Stomach (tissue), 8 donors: ENCODE measurements at regions not wholly inside any gene's neighbourhood (a gene's known extent, or its start where the extent isn't known, plus 50 kb on each side); places are given as distances from the start of the nearest gene placed in this dataset.

Experiments used
- DNase-seq, 2 donors: peaks; one replicate each; pipeline versions ENCODE4 v3.0.0 to v3.0.0-alpha.2; 2013 to 2019
- H3K27ac ChIP-seq, 5 donors: fragments of 200-600 bp in 4 of 5; sonication (generic) in 4 of 5; one replicate each; pipeline ENCODE4 v1.5.1; 2013 to 2019; ENCODE audit warnings: mild to moderate bottlenecking in 1 of 5, moderate library complexity in 1 of 5
- H3K27me3 ChIP-seq, 3 donors: fragments of 200-600 bp; sonication (generic); one replicate each; pipeline ENCODE4 v1.5.1; 2017 to 2019; ENCODE audit warnings: mixed run types in 1 of 3
- H3K36me3 ChIP-seq, 4 donors: fragments of 200-600 bp; sonication (generic); 1 replicate in 3 of 4; 2 replicates in 1 of 4; pipeline ENCODE4 v1.5.1; 2016 to 2019
- H3K4me1 ChIP-seq, 4 donors: fragments of 200-600 bp; sonication (generic); one replicate each; pipeline ENCODE4 v1.5.1; 2016 to 2019
- H3K4me3 ChIP-seq, 4 donors: fragments of 200-600 bp; sonication (generic) in 3 of 4; one replicate each; pipeline ENCODE4 v1.5.1; 2016 to 2019; ENCODE audit warnings: mild to moderate bottlenecking in 1 of 4
- H3K9me3 ChIP-seq, 4 donors: fragments of 200-600 bp; sonication (generic); one replicate each; pipeline ENCODE4 v1.5.1; 2016 to 2019
- EP300 ChIP-seq: sonication (generic); formaldehyde crosslinking; IDR thresholded peaks from one replicate; pipeline ENCODE4 v1.6.1; 2017; ENCODE audit warnings: antibody characterized with exemption
- POLR2A ChIP-seq, 4 donors: fragments of 450-650 bp; IDR thresholded peaks; one replicate each; pipeline ENCODE4 v1.6.1; 2016; ENCODE audit warnings: antibody characterized with exemption in 4 of 4, control low read depth in 2 of 4, mild to moderate bottlenecking in 1 of 4, moderate library complexity in 1 of 4
- POLR2AphosphoS5 ChIP-seq, 3 donors: sonication (generic); formaldehyde crosslinking; IDR thresholded peaks; one replicate each; pipeline ENCODE4 v1.6.1; 2016; ENCODE audit warnings: antibody characterized with exemption in 3 of 3
- WGBS, 5 donors: extraction: QIAGEN DNeasy Blood & Tissue Kit in 3 of 5; methylation state at CpG; one replicate each; pipeline versions ENCODE4 v1.1.5 to v1.1.7; 2013 to 2018; 5-methylcytosine and 5-hydroxymethylcytosine counted together
- intact Hi-C: fragments of 100-400 bp; cut with DNase I; formaldehyde crosslinking; loops from one replicate; pipeline ENCODE4 v1.15.1; 2023; ENCODE audit warnings: low total_unique reads
- TF ChIP-seq, protein P1 (sequence below), 7 experiments: fragments of 450-650 bp in 4 of 7; fragments of 200-600 bp in 3 of 7; sonication (generic) in 3 of 7; IDR thresholded peaks; one replicate each; pipeline ENCODE4 v1.5.1; 2016 to 2019; ENCODE audit warnings: antibody characterized with exemption in 7 of 7, control low read depth in 2 of 7, mild to moderate bottlenecking in 1 of 7
- donor health status: healthy with polysubstance abuse.
- donor health status: Bipolar disorder and iron deficiency.
- donor health status: healthy.

DNA sequence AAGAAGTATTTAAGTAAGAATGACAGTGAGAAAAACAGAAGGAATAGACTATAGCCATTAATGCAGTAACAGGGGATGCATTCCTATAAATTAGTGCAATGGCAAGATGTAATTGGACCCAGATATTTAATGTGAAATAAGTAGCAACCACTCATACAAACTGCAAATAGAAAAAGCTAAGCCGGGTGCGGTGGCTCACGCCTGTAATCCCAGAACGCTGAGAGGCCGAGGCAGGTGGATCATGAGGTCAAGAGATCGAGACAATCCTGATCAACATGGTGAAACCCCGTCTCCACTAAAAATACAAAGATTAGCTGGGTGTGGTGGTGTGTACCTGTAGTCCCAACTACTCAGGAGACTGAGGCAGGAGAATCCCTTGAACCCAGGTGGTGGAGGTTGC is 845.8 kb downstream of the PDHA2 start:
- TF ChIP-seq POLR2AphosphoS5 (IDR thresholded peaks at IDR 0.05): no peak
- no peak for TF ChIP-seq POLR2A (IDR thresholded peaks at IDR 0.05)
- TF ChIP-seq, protein P1, sequence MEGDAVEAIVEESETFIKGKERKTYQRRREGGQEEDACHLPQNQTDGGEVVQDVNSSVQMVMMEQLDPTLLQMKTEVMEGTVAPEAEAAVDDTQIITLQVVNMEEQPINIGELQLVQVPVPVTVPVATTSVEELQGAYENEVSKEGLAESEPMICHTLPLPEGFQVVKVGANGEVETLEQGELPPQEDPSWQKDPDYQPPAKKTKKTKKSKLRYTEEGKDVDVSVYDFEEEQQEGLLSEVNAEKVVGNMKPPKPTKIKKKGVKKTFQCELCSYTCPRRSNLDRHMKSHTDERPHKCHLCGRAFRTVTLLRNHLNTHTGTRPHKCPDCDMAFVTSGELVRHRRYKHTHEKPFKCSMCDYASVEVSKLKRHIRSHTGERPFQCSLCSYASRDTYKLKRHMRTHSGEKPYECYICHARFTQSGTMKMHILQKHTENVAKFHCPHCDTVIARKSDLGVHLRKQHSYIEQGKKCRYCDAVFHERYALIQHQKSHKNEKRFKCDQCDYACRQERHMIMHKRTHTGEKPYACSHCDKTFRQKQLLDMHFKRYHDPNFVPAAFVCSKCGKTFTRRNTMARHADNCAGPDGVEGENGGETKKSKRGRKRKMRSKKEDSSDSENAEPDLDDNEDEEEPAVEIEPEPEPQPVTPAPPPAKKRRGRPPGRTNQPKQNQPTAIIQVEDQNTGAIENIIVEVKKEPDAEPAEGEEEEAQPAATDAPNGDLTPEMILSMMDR (IDR thresholded peaks at IDR 0.05): no peak
- no peak for TF ChIP-seq EP300
- Histone ChIP-seq H3K27ac (no peak overlapping the region), H3K9me3 (no peaks in the 10 kb centered on the region), H3K4me3 (no peak overlapping the region), H3K4me1 (no peaks in the 10 kb centered on the region), H3K27me3 (no peaks in the 10 kb centered on the region), H3K36me3 (no peaks in the 10 kb centered on the region)
- no peak for DNase-seq
- 91 to 96% (median 94%) methylated on average over 7 of the region's 7 CpGs for WGBS, 5 donors
- intact Hi-C loops: no loop called here

- TF ChIP-seq, protein P1 (IDR thresholded peaks at IDR 0.05): no peak
- TF ChIP-seq POLR2AphosphoS5 (IDR thresholded peaks at IDR 0.05) (no peak), EP300 (no peak), POLR2A (IDR thresholded peaks at IDR 0.05) (no peak)
- H3K27me3 ChIP-seq: no peaks in the 10 kb centered on the region
Measured at GRCh38 chr4:96691521-96691920, 851.6 kb downstream of the PDHA2 start.

GRCh38 chr4:96698831-96699230 is 858.9 kb downstream of the PDHA2 start:
- Histone ChIP-seq H3K4me1 (no peaks in the 10 kb centered on the region), H3K27me3 (no peaks in the 10 kb centered on the region), H3K4me3 (no peak overlapping the region), H3K27ac (no peak overlapping the region), H3K36me3 (no peaks in the 10 kb centered on the region), H3K9me3 (no peaks in the 10 kb centered on the region)
- WGBS, 5 donors: 64 to 81% (median 78%) methylated on average over 2 of the region's 2 CpGs
- intact Hi-C loops: no loop called here
- no peak for DNase-seq
- TF ChIP-seq, protein P1 (IDR thresholded peaks at IDR 0.05): no peak
- TF ChIP-seq POLR2AphosphoS5 (IDR thresholded peaks at IDR 0.05): no peak
- no peak for TF ChIP-seq EP300
- TF ChIP-seq POLR2A (IDR thresholded peaks at IDR 0.05): no peak

More at GRCh38 chr4:96691521-96691920, 851.6 kb downstream of the PDHA2 start:
- Histone ChIP-seq H3K9me3 (no peaks in the 10 kb centered on the region), H3K36me3 (no peaks in the 10 kb centered on the region), H3K4me3 (no peak overlapping the region), H3K4me1 (no peaks in the 10 kb centered on the region), H3K27ac (no peak overlapping the region)
- DNase-seq: no peak
- intact Hi-C loops: no loop called here
- 81 to 94% (median 91%) methylated on average over 5 of the region's 5 CpGs for WGBS, 5 donors

DNA sequence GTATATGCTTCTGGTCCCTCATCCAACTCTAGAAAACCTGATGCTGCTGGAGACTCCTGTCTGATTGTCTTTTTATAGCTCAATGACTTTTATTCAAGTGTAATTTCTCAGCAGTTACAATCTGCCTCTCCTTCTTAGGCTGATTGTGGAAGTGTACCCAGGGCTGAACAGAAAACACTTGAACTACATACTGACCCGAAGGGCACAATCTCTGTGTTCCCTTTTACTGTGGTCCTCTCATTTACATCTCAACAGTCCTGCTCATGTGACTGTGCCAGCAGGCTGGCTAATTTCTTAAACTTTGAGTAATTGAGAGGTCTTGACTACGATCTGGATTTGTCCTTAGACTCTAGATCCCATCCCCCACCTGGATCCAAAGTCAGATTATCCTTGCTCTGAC is 863.4 kb downstream of the PDHA2 start:
- H3K36me3 ChIP-seq: no peaks in the 10 kb centered on the region
- DNase-seq: no peak
- no peaks in the 10 kb centered on the region for H3K4me1 ChIP-seq
- H3K27me3 ChIP-seq: no peaks in the 10 kb centered on the region
- H3K4me3 ChIP-seq: no peak overlapping the region
- intact Hi-C loops: no loop called here
- H3K9me3 ChIP-seq: no peaks in the 10 kb centered on the region
- 49 to 75% (median 63%) methylated on average over 2 of the region's 2 CpGs for WGBS, 5 donors
- H3K27ac ChIP-seq: no peak overlapping the region
- TF ChIP-seq POLR2AphosphoS5 (IDR thresholded peaks at IDR 0.05): no peak
- no peak for TF ChIP-seq POLR2A (IDR thresholded peaks at IDR 0.05)
- TF ChIP-seq, protein P1 (IDR thresholded peaks at IDR 0.05): no peak
- no peak for TF ChIP-seq EP300
